Calu3 (cell line): ENCODE measurements at regions not wholly inside any gene's neighbourhood (a gene's known extent, or its start where the extent isn't known, plus 50 kb on each side); places are given as distances from the start of the nearest gene placed in this dataset.

Experiments used
- BruUV-seq: library from RNA; stranded (reverse); fragments of 400-500 nt; replicated peaks from 2 replicates; lab custom pipeline; 2021; lab: Mats Ljungman, UMichigan
- CTCF ChIA-PET: fragments of 300-600 bp; sonication (Branson Sonifier 250); formaldehyde crosslinking; loops from one replicate; lab custom pipeline; 2022; ENCODE audit warnings: antibody characterized with exemption; lab: Charles Lee
- DNase-seq: peaks from one replicate; pipeline ENCODE4 v3.0.0; 2022
- H3K27ac Mint-ChIP-seq: one replicate; pipeline ENCODE4 v1.8.0; 2022; ENCODE audit warnings: mixed read lengths; ENCODE audit not compliant: unreplicated experiment
- H3K27me3 Mint-ChIP-seq: one replicate; pipeline ENCODE4 v1.8.0; 2022; ENCODE audit warnings: mixed read lengths; ENCODE audit not compliant: unreplicated experiment
- H3K36me3 Mint-ChIP-seq: one replicate; pipeline ENCODE4 v1.8.0; 2022; ENCODE audit warnings: mild to moderate bottlenecking, moderate library complexity, mixed read lengths; ENCODE audit not compliant: insufficient read depth, unreplicated experiment
- H3K4me1 Mint-ChIP-seq: one replicate; pipeline ENCODE4 v1.8.0; 2022; ENCODE audit warnings: mild to moderate bottlenecking, low read depth, mixed read lengths; ENCODE audit not compliant: unreplicated experiment
- H3K4me3 Mint-ChIP-seq: one replicate; pipeline ENCODE4 v1.8.0; 2022; ENCODE audit warnings: mild to moderate bottlenecking, low read depth, moderate library complexity, mixed read lengths; ENCODE audit not compliant: unreplicated experiment
- H3K9me3 Mint-ChIP-seq: one replicate; pipeline ENCODE4 v1.8.0; 2022; ENCODE audit warnings: low read depth, mixed read lengths; ENCODE audit not compliant: unreplicated experiment
- intact Hi-C: fragments of 100-400 bp; cut with micrococcal nuclease; formaldehyde crosslinking; loops from one replicate; pipeline ENCODE4 v1.10.0; 2022; ENCODE audit not compliant: unreplicated experiment
- TF ChIP-seq, protein P1 (sequence below): fragments of 200-600 bp; IDR thresholded peaks from one replicate; pipeline ENCODE4 v1.8.0; 2022; ENCODE audit warnings: antibody characterized with exemption; ENCODE audit not compliant: unreplicated experiment

DNA sequence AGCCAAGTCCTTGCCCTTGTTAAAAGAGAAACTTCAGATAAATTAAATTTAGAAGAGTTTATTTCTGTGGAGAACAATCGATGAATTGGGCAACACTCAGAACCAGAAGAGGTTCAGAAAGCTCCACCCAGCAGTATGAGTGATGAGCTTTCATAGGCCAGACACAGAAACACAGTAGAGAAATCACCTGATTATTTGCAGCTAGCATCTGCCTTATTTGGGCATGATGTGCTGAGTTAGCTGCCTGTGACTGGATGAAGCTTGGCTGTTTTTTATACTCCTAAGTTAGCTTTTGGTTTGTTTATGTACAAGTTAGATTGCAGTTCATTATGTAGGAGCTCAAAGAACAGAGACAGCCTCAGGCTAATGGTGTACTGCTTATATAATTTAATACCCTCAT is 269.5 kb upstream of the SESN3 start:
- intact Hi-C loops, result no loop called here
- H3K27me3 Mint-ChIP-seq, result peaks cover 36% of the 10 kb centered on the region
- no peak overlapping the region for H3K4me3 Mint-ChIP-seq
- H3K4me1 Mint-ChIP-seq, result no peaks in the 10 kb centered on the region
- DNase-seq, result no peak
- no peaks in the 10 kb centered on the region for H3K36me3 Mint-ChIP-seq
- TF ChIP-seq, protein P1, sequence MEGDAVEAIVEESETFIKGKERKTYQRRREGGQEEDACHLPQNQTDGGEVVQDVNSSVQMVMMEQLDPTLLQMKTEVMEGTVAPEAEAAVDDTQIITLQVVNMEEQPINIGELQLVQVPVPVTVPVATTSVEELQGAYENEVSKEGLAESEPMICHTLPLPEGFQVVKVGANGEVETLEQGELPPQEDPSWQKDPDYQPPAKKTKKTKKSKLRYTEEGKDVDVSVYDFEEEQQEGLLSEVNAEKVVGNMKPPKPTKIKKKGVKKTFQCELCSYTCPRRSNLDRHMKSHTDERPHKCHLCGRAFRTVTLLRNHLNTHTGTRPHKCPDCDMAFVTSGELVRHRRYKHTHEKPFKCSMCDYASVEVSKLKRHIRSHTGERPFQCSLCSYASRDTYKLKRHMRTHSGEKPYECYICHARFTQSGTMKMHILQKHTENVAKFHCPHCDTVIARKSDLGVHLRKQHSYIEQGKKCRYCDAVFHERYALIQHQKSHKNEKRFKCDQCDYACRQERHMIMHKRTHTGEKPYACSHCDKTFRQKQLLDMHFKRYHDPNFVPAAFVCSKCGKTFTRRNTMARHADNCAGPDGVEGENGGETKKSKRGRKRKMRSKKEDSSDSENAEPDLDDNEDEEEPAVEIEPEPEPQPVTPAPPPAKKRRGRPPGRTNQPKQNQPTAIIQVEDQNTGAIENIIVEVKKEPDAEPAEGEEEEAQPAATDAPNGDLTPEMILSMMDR, result no peak
- no TSS peak for BruUV-seq
- H3K9me3 Mint-ChIP-seq, result no peaks in the 10 kb centered on the region
- CTCF ChIA-PET, result no interaction called here
- no peak overlapping the region for H3K27ac Mint-ChIP-seq

DNA sequence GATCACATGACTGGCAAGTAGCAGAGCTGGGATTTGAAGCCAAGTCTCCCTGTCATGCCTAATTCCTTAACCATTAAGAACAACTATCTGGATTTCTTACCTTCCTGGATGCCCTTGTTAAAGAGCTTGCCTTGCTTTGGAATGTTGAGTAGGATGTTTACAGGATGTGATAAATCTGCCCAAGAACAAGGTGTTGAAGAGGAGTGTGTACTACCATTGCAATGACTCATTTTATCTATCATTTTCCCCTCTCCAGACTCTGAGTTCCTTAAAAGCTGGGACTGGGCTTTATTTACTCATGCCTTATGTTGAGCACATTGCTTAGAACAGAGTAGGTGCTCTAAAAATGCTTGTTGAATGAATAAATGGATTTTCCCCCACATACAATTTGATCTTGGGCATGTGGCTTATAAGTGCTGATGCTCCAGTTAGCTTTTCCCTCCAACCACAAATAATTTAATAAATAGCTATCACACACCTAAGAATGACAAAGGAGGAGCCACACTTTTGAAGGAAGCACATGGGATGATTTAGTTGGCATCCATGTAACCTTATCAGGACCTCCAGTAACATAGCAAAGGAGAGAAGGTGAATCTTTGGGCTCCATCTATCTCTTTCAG is 268.6 kb upstream of the SESN3 start:
- no peaks in the 10 kb centered on the region for H3K4me1 Mint-ChIP-seq
- intact Hi-C loops, result no loop called here
- H3K27me3 Mint-ChIP-seq, result peaks cover 36% of the 10 kb centered on the region
- H3K27ac Mint-ChIP-seq, result no peak overlapping the region
- CTCF ChIA-PET, result no interaction called here
- no TSS peak for BruUV-seq
- no peaks in the 10 kb centered on the region for H3K9me3 Mint-ChIP-seq
- no peaks in the 10 kb centered on the region for H3K36me3 Mint-ChIP-seq
- no peak for DNase-seq
- no peak overlapping the region for H3K4me3 Mint-ChIP-seq
- TF ChIP-seq, protein P1, result no peak

DNA sequence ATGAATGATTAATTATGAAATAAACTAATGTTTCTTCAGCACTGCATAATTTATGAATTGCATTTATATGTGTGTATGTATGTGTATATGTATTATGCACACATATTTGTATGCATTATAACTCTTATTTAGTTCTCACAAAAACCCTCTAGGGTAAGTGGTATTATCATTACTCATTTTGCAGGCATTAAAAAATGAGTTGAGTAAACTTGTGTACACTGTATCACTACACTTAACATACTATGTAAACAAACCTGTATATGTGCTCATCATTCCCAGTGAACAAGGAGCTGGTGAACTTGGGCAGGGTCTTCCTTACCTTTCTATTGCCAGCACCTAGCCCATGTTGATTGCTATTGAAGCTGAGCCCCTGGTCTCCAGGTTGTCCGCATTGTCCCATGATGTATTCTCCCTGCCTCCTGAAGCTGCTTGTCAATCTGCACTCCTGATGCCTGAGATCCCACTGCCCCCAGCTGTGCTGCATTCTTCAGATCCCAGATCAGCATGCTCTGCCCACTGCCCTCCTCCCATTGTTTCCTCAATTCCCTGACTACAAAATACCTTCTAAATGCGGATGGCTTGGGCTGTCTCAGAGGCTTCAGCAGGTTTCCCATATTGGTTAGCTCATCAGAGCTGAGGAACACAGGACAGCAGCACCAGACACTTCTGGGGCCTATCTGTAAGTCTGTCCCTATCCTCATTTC is 267.9 kb upstream of the SESN3 start:
- Mint-ChIP-seq H3K36me3 (no peaks in the 10 kb centered on the region), H3K9me3 (no peaks in the 10 kb centered on the region), H3K27me3 (peaks cover 30% of the 10 kb centered on the region), H3K4me3 (no peak overlapping the region), H3K4me1 (no peaks in the 10 kb centered on the region), H3K27ac (no peak overlapping the region)
- TF ChIP-seq, protein P1, result no peak
- no TSS peak for BruUV-seq
- CTCF ChIA-PET, result interaction anchor here (1.2 kb wide), 1 partner anchor 206 kb away, joined by 3 read pairs; no protein-coding TSS in a partner anchor
- DNase-seq, result no peak
- intact Hi-C loops, result no loop called here

DNA sequence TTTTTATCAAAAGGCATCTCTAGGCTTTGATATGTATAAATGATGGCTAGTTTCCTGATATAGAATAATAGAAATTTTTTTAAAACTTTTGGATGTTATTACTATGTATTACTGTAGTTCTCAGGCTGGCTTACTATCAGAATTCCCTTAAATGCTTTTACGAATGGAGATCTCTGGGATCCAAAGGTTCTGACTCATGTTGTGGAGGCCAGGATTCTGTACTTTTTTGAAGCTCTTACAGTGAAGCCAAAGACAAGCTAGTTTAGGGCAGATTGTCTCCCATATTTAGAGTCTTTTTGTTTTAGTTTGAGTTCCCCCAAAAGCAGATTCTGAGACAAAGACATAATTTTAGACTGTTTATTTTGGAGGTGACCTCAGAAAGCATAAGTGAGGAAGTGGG is 265.9 kb upstream of the SESN3 start:
- Mint-ChIP-seq H3K36me3 (no peaks in the 10 kb centered on the region), H3K9me3 (no peaks in the 10 kb centered on the region), H3K27me3 (peaks cover 21% of the 10 kb centered on the region), H3K27ac (no peak overlapping the region), H3K4me1 (no peaks in the 10 kb centered on the region), H3K4me3 (no peak overlapping the region)
- DNase-seq, result no peak
- no TSS peak for BruUV-seq
- CTCF ChIA-PET, result no interaction called here
- TF ChIP-seq, protein P1, result no peak
- intact Hi-C loops, result no loop called here
